ENCODE measurements at regions not wholly inside any gene's neighbourhood (a gene's known extent, or its start where the extent isn't known, plus 50 kb on each side); places are given as distances from the start of the nearest gene placed in this dataset.
"Not testable (repeated sequence)": the region's sequence is repeated elsewhere in the genome, so short reads cannot be mapped to it uniquely, and the experiment has no call there.

DNA sequence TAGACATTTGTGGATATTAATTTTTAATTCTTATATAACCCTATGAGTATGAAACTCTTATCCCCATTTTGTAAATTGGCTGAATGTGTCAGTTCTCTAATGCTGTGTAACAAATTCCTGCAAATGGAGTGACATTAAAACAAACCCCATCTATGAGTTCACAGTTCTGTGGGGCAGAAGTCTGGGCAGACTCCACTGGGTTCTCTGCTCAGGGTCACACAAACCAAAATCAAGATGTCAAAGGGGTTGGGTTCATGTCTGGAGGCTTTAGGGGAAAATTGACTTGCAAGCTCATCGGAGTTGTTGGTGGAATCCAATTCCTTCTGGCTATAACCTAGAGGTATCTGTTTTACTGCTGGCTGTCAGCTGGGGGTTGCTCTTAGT, 301.6 kb upstream of the PLGLB2 start:
- WGBS (ENCODE audit: insufficient coverage): no CpG with 5 or more reads among the region's 1 CpG
- H3K36me3 ChIP-seq (ENCODE audit: control insufficient read depth, insufficient read depth, low read length); DNase-seq; H3K27ac ChIP-seq (ENCODE audit: low read length); H3K4me1 ChIP-seq (ENCODE audit: control insufficient read depth, insufficient read depth, low read length); H3K27me3 ChIP-seq (ENCODE audit: control insufficient read depth, insufficient read depth, low read length); H3K9me3 ChIP-seq (replicated peaks; ENCODE audit: control insufficient read depth, low read depth, low read length); H3K4me3 ChIP-seq (ENCODE audit: low read length): not testable (repeated sequence)

DNA sequence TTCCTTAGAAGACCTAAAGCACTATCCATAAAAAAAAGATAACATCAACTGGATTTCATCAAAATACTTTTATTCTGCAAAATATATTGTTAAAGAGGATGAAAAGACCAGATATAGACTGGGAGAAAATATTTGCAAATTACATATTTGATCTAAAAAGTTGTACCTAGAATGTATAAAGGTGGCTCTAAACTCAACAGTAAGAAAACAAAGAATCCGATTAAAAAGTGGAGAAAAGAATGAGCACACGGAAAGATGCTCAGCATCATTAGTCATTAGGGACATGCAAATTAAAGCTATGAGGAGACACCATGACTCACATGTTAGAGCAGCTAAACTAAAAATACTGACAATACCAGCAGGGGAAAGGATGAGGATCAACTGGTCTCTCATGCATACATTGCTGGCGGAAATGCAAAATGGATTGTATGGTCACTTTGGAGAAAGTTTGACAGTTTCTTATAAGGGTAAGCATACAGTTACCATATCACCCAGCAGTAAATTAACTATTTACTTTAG, 298.4 kb upstream of the PLGLB2 start:
- not testable (repeated sequence) for H3K27ac ChIP-seq (ENCODE audit: low read length); H3K9me3 ChIP-seq (replicated peaks; ENCODE audit: control insufficient read depth, low read depth, low read length); H3K4me3 ChIP-seq (ENCODE audit: low read length); DNase-seq; H3K36me3 ChIP-seq (ENCODE audit: control insufficient read depth, insufficient read depth, low read length); H3K27me3 ChIP-seq (ENCODE audit: control insufficient read depth, insufficient read depth, low read length); H3K4me1 ChIP-seq (ENCODE audit: control insufficient read depth, insufficient read depth, low read length)
- no CpG with 5 or more reads among the region's 3 CpGs for WGBS (ENCODE audit: insufficient coverage)

DNA sequence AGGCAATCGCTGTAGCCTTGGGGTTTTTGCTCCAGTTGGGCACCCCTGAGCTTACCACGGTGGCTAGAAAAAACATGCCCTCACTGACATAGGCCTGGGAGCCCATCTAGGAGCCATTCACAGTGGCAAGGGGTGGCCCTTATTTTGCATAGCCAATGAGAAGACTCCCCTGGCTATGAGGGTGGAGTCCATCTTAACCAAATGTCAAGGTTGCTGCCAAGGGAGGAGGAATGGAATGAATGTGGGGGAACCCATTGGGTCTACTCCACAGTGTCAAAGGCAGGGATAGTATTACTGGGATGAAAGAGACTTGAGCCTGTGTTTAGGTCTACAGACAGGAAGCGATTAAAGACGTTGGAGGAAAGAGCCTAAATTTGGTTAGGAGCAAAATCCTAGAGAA, 295.7 kb upstream of the PLGLB2 start:
- no CpG with 5 or more reads among the region's 4 CpGs for WGBS (ENCODE audit: insufficient coverage)
- H3K27me3 ChIP-seq (ENCODE audit: control insufficient read depth, insufficient read depth, low read length); H3K36me3 ChIP-seq (ENCODE audit: control insufficient read depth, insufficient read depth, low read length); H3K9me3 ChIP-seq (replicated peaks; ENCODE audit: control insufficient read depth, low read depth, low read length); H3K4me3 ChIP-seq (ENCODE audit: low read length); H3K27ac ChIP-seq (ENCODE audit: low read length); H3K4me1 ChIP-seq (ENCODE audit: control insufficient read depth, insufficient read depth, low read length); DNase-seq: not testable (repeated sequence)

DNA sequence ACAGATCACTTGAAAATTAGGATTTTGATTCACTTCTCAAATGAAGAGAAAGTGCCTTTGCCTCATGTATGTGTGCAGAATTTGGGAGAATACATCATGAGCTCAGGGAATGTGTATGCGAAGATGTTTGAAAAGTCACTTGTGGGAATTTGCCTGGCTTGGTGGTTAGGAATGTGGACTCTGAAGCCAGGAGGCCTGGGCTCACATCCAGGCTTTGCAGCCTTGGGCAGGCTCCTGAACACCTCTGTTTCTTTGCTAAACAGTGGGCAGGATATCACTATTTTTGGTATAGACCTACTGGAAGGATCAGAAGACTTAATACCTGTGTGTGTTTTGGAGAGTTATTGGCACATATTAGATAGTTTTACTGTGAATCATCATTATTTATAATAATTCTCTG, 295.0 kb upstream of the PLGLB2 start:
- H3K4me1 ChIP-seq (ENCODE audit: control insufficient read depth, insufficient read depth, low read length); H3K4me3 ChIP-seq (ENCODE audit: low read length); H3K36me3 ChIP-seq (ENCODE audit: control insufficient read depth, insufficient read depth, low read length); H3K9me3 ChIP-seq (replicated peaks; ENCODE audit: control insufficient read depth, low read depth, low read length); H3K27me3 ChIP-seq (ENCODE audit: control insufficient read depth, insufficient read depth, low read length): not testable (repeated sequence)
- WGBS (ENCODE audit: insufficient coverage): 25% methylated on average over 1 of the region's 1 CpG
- H3K27ac ChIP-seq (ENCODE audit: low read length): peak overlapping the region; percentile 15
- peak; percentile 64 for DNase-seq

DNA sequence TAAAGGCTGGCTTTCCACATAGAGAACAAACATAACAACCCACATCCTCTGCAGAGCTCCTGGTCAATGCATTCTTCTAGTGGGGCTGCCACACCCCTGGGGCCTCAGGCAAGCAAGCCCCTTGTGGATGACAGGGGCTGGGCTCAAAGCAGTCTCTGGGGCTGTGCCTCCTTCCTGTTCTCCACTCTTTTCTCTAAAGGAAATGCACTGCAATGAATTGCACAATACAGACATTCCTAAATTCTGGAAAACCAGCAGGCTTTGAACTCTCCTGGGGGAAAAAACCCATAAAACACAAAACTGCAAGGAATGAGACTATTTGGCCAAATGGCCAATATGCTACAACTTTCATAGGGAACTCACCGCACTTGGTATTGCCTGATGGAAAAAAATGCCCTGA, 293.9 kb upstream of the PLGLB2 start:
- H3K9me3 ChIP-seq (replicated peaks; ENCODE audit: control insufficient read depth, low read depth, low read length); H3K4me1 ChIP-seq (ENCODE audit: control insufficient read depth, insufficient read depth, low read length); H3K36me3 ChIP-seq (ENCODE audit: control insufficient read depth, insufficient read depth, low read length); H3K27me3 ChIP-seq (ENCODE audit: control insufficient read depth, insufficient read depth, low read length); H3K4me3 ChIP-seq (ENCODE audit: low read length): not testable (repeated sequence)
- peak; percentile 84 for DNase-seq
- WGBS (ENCODE audit: insufficient coverage): no CpG with 5 or more reads among the region's 1 CpG
- peak overlapping the region; percentile 59 for H3K27ac ChIP-seq (ENCODE audit: low read length)

DNA sequence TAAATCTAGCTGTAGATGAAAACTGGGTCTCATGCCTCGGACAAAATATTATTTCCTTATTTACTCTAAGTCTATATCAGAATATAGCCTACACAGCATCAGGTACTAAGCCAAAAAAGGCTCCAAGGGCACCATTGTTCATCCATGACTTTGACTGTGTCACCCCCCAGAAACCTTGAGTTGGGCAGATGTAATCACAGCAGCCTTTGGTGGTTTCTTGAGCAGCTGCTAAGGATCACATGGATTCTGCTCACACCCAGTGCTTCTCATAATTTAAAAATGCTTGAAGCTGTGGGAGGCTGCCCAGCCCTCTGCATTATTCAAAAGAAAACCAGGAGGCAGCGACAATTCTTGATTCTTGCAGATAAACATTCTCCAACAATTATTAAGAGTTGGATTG, 293.5 kb upstream of the PLGLB2 start:
- no CpG with 5 or more reads among the region's 2 CpGs for WGBS (ENCODE audit: insufficient coverage)
- not testable (repeated sequence) for H3K9me3 ChIP-seq (replicated peaks; ENCODE audit: control insufficient read depth, low read depth, low read length); DNase-seq; H3K27me3 ChIP-seq (ENCODE audit: control insufficient read depth, insufficient read depth, low read length); H3K36me3 ChIP-seq (ENCODE audit: control insufficient read depth, insufficient read depth, low read length); H3K4me3 ChIP-seq (ENCODE audit: low read length); H3K4me1 ChIP-seq (ENCODE audit: control insufficient read depth, insufficient read depth, low read length)
- peak overlapping the region; percentile 59 for H3K27ac ChIP-seq (ENCODE audit: low read length)

DNA sequence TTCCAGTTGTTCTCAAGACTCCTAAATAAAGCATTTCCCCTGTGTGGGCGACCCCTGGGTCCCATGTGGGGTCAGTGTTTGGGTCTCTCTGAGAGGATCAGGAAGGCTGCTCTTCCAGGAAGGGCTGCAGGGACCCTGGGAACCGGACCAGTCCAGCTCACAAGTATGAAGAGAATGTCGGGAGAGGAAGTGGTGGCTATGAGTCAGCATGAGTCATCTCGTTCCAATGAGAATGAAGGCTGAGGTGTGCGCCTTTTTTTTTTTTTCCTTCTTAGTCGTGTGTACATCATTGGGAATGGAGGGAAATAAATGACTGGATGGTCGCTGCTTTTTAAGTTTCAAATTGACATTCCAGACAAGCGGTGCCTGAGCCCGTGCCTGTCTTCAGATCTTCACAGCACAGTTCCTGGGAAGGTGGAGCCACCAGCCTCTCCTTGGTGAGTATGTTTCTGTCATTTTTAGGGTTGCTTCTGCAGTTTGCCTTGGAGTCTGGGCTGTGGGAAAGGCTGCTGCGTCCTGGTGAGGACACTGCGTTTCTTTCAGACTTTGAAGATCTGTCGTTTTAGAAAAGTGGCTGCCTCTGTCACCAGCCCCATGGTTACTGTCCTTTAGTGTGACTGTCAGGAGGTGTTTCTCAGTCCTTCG, 292.6 kb upstream of the PLGLB2 start:
- DNase-seq; H3K36me3 ChIP-seq (ENCODE audit: control insufficient read depth, insufficient read depth, low read length); H3K4me1 ChIP-seq (ENCODE audit: control insufficient read depth, insufficient read depth, low read length); H3K9me3 ChIP-seq (replicated peaks; ENCODE audit: control insufficient read depth, low read depth, low read length); H3K27me3 ChIP-seq (ENCODE audit: control insufficient read depth, insufficient read depth, low read length): not testable (repeated sequence)
- Histone ChIP-seq H3K27ac (ENCODE audit: low read length) (peak overlapping the region; percentile 65), H3K4me3 (ENCODE audit: low read length) (peak overlapping the region; percentile 24)
- WGBS (ENCODE audit: insufficient coverage): no CpG with 5 or more reads among the region's 13 CpGs

DNA sequence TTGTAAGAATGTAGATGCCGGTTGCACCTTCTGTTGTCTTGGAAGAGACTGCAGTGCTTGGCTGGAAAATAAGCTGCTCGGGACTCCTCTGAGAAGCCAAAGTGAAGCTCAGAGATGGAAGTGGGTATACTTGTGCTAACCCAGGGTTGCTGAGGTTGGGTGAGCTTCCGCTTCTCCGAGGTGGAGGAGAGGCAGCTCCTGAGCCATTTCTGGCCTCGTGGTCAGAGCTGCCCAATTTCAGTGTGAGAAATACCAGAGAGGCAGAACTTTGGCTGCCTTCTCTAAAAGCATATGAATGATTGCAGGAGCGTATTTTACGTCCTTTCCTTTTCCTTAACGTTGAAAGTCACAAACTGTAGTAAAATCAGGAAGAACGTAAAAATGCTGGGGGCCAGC, 292.0 kb upstream of the PLGLB2 start:
- WGBS (ENCODE audit: insufficient coverage): no CpG with 5 or more reads among the region's 9 CpGs
- H3K36me3 ChIP-seq (ENCODE audit: control insufficient read depth, insufficient read depth, low read length): not testable (repeated sequence)
- peak overlapping the region; percentile 65 for H3K27ac ChIP-seq (ENCODE audit: low read length)

DNA sequence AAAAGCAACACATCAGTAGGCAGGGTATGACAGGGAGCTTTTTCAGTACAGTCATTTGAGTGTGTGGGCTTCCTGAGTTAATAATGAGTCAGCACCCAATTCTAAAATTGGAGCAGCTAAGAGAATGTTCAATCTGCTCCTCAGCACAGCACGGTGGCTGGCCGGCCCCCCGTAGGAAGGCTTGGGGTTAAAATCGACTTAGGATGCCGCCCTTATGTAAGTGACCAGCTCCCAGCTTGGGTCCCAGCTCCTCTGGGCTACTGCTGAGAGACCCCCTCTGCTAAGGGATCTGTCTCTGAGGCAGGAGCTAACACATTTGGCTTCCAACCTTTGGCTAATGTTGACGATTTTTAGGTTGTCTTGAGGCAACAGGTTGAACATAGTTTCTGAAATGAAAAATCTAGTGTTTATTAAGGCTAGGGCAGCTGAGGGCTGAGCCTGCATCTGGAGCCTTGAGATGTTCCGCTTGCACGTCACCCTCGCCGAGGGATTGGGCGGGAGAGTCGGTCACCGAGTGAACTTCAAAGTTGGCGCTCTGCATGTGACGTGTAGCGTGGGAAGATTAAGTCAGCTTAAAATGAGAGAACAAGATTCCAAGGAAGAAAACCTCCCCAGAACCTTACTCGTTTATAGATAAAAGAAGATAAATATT, 291.3 kb upstream of the PLGLB2 start:
- not testable (repeated sequence) for H3K9me3 ChIP-seq (replicated peaks; ENCODE audit: control insufficient read depth, low read depth, low read length); H3K27me3 ChIP-seq (ENCODE audit: control insufficient read depth, insufficient read depth, low read length); H3K36me3 ChIP-seq (ENCODE audit: control insufficient read depth, insufficient read depth, low read length); H3K4me1 ChIP-seq (ENCODE audit: control insufficient read depth, insufficient read depth, low read length)
- peak; percentile 12 for DNase-seq
- peak overlapping the region; percentile 75 for H3K27ac ChIP-seq (ENCODE audit: low read length)
- WGBS (ENCODE audit: insufficient coverage): 9% methylated on average over 5 of the region's 17 CpGs
- peak overlapping the region; percentile 22 for H3K4me3 ChIP-seq (ENCODE audit: low read length)

More for the DNA sequence above, 292.0 kb upstream of the PLGLB2 start:
- not testable (repeated sequence) for DNase-seq; H3K27me3 ChIP-seq (ENCODE audit: control insufficient read depth, insufficient read depth, low read length); H3K9me3 ChIP-seq (replicated peaks; ENCODE audit: control insufficient read depth, low read depth, low read length); H3K4me1 ChIP-seq (ENCODE audit: control insufficient read depth, insufficient read depth, low read length)
- H3K4me3 ChIP-seq (ENCODE audit: low read length): peak overlapping the region; percentile 24

DNA sequence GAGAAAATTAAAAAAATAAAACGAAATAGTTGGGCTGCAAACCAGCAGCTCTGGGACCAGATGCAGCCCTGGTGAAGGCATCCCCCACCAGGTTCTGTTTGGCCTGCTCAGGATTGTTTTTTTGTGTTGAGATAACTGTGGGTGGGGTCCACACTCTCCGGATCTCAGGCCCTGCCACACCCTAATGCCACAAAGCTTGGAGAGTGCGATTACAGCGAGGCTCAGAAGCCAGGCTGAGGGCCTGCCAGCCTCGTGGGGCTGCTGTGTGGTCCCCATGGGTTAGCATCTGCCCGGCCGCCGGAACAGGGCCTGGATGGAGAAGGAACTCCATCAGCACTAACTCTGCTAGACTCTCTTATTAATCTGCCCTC, 290.8 kb upstream of the PLGLB2 start:
- DNase-seq; H3K27ac ChIP-seq (ENCODE audit: low read length); H3K4me1 ChIP-seq (ENCODE audit: control insufficient read depth, insufficient read depth, low read length); H3K9me3 ChIP-seq (replicated peaks; ENCODE audit: control insufficient read depth, low read depth, low read length); H3K36me3 ChIP-seq (ENCODE audit: control insufficient read depth, insufficient read depth, low read length); H3K4me3 ChIP-seq (ENCODE audit: low read length); H3K27me3 ChIP-seq (ENCODE audit: control insufficient read depth, insufficient read depth, low read length): not testable (repeated sequence)
- no CpG with 5 or more reads among the region's 8 CpGs for WGBS (ENCODE audit: insufficient coverage)

DNA sequence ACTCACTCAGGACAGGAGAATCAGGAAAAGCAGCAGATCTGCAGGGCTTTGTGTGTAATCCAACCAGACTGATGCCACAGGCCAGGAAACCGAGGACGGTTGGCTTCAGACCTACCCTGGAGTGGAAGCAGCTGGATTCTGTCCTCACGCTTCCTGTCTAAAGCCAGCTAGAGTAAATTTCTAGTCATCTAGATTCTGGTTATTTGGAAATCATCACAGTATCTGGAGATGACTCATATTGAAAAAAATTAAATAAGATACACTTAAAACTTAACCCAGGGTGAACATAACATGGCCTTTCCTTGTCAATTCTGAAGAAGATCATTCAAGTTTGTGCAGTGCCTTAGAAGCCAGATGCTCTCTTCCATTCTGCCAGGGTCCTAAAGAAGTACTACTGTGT, 288.9 kb upstream of the PLGLB2 start:
- not testable (repeated sequence) for H3K36me3 ChIP-seq (ENCODE audit: control insufficient read depth, insufficient read depth, low read length); H3K27ac ChIP-seq (ENCODE audit: low read length); H3K4me1 ChIP-seq (ENCODE audit: control insufficient read depth, insufficient read depth, low read length); DNase-seq; H3K9me3 ChIP-seq (replicated peaks; ENCODE audit: control insufficient read depth, low read depth, low read length); H3K4me3 ChIP-seq (ENCODE audit: low read length); H3K27me3 ChIP-seq (ENCODE audit: control insufficient read depth, insufficient read depth, low read length)
- no CpG with 5 or more reads among the region's 3 CpGs for WGBS (ENCODE audit: insufficient coverage)
